Adrenal gland (tissue), 9 donors: ENCODE measurements at regions not wholly inside any gene's neighbourhood (a gene's known extent, or its start where the extent isn't known, plus 50 kb on each side); places are given as distances from the start of the nearest gene placed in this dataset.

Experiments used
- DNase-seq, 7 donors: peaks; one replicate each; pipeline ENCODE4 v3.0.0-alpha.2; 2019 to 2020
- H3K27ac ChIP-seq, 5 donors: fragments of 200-600 bp; sonication (generic) in 4 of 5; 1 replicate in 3 of 5; 2 replicates in 2 of 5; pipeline versions ENCODE4 v1.5.1 to v1.8.0; 2016 to 2020; ENCODE audit warnings: mild to moderate bottlenecking in 1 of 5
- H3K27me3 ChIP-seq: fragments of 200-600 bp; 2 replicates; pipeline ENCODE4 v1.8.0; 2021
- H3K36me3 ChIP-seq, 2 donors: fragments of 200-600 bp; replicated peaks in 1 of 2; 1 replicate in 1 of 2; 2 replicates in 1 of 2; pipeline versions ENCODE4 v1.5.1 to v1.8.0; 2018 to 2022
- H3K4me1 ChIP-seq, 2 donors: fragments of 200-600 bp; replicated peaks in 1 of 2; 1 replicate in 1 of 2; 2 replicates in 1 of 2; pipeline versions ENCODE4 v1.5.1 to v1.8.0; 2018 to 2021
- H3K4me3 ChIP-seq, 4 donors: fragments of 200-600 bp; sonication (generic) in 3 of 4; one replicate each; pipeline ENCODE4 v1.5.1; 2016 to 2018
- H3K9me3 ChIP-seq, 3 donors: fragments of 200-600 bp; sonication (generic) in 1 of 3; replicated peaks in 1 of 3; 1 replicate in 2 of 3; 2 replicates in 1 of 3; pipeline versions ENCODE4 v1.5.1 to v1.8.0; 2016 to 2021
- CTCF ChIP-seq, 6 experiments: fragments of 450-650 bp in 4 of 6; fragments of 200-600 bp in 2 of 6; sonication (generic) in 1 of 6; IDR thresholded peaks; 1 replicate in 5 of 6; 2 replicates in 1 of 6; pipeline versions ENCODE4 v1.5.1 to v1.8.0; 2016 to 2021; ENCODE audit warnings: antibody characterized with exemption in 6 of 6, mild to moderate bottlenecking in 2 of 6, moderate library complexity in 1 of 6
- POLR2A ChIP-seq, 2 donors: fragments of 450-650 bp; IDR thresholded peaks; one replicate each; pipeline ENCODE4 v1.6.1; 2017; ENCODE audit warnings: antibody characterized with exemption in 2 of 2, mild to moderate bottlenecking in 2 of 2, moderate library complexity in 1 of 2
- WGBS, 4 donors: extraction: QIAGEN DNeasy Blood & Tissue Kit in 2 of 4; methylation state at CpG; one replicate each; pipeline versions ENCODE4 v1.1.5 to v1.1.7; 2013 to 2017; 5-methylcytosine and 5-hydroxymethylcytosine counted together
- intact Hi-C, 2 donors: fragments of 100-400 bp; cut with DNase I; formaldehyde crosslinking; loops; one replicate each; pipeline versions ENCODE4 v1.14.1 to v1.15.0; 2022 to 2023
- donor health status: healthy with polysubstance abuse.
- donor health status: Bipolar disorder and iron deficiency.
- donor health status: DM: yes; HTN: yes; CAD: no.
- donor health status: DM: no; HTN: no; CAD: no.
- donor health status: DM: no; HTN: no; CAD: no.

- no peaks in the 10 kb centered on the region for H3K9me3 ChIP-seq
- intact Hi-C loops: no loop called here
- DNase-seq: no peak
- no peak overlapping the region for H3K4me3 ChIP-seq
- no peaks in the 10 kb centered on the region for H3K4me1 ChIP-seq
- no peak for TF ChIP-seq POLR2A (IDR thresholded peaks at IDR 0.05)
- no peak for TF ChIP-seq CTCF (IDR thresholded peaks at IDR 0.05)
- 84 to 88% (median 87%) methylated on average over 18 of the region's 18 CpGs for WGBS, 4 donors
- no peaks in the 10 kb centered on the region for H3K36me3 ChIP-seq
- H3K27me3 ChIP-seq: no peaks in the 10 kb centered on the region
- no peak overlapping the region for H3K27ac ChIP-seq
Observed at GRCh38 chr17:30594223-30594952, 117.2 kb downstream of the GOSR1 start.

GRCh38 chr17:30590081-30590733 lies 113.0 kb downstream of the GOSR1 start:
- H3K27ac ChIP-seq: no peak overlapping the region
- no peak for DNase-seq

GRCh38 chr17:30589431-30589830 lies 112.2 kb downstream of the GOSR1 start:
- Histone ChIP-seq H3K9me3 (no peaks in the 10 kb centered on the region), H3K36me3 (no peaks in the 10 kb centered on the region), H3K27me3 (no peaks in the 10 kb centered on the region), H3K27ac (no peak overlapping the region), H3K4me3 (no peak overlapping the region), H3K4me1 (peaks cover 3 to 4% of the 10 kb centered on the region in 2 donors)
- intact Hi-C loops: no loop called here
- TF ChIP-seq POLR2A (IDR thresholded peaks at IDR 0.05) (no peak), CTCF (IDR thresholded peaks at IDR 0.05) (no peak)
- DNase-seq: no peak
- WGBS, 4 donors: 92 to 100% (median 99%) methylated on average over 1 of the region's 1 CpG

More at GRCh38 chr17:30590081-30590733, 113.0 kb downstream of the GOSR1 start:
- peaks cover 3 to 4% of the 10 kb centered on the region in 2 donors for H3K4me1 ChIP-seq
- H3K4me3 ChIP-seq: no peak overlapping the region
- H3K27me3 ChIP-seq: no peaks in the 10 kb centered on the region
- intact Hi-C loops: no loop called here
- H3K36me3 ChIP-seq: no peaks in the 10 kb centered on the region
- no peaks in the 10 kb centered on the region for H3K9me3 ChIP-seq
- 79 to 87% (median 86%) methylated on average over 3 of the region's 3 CpGs for WGBS, 4 donors
- TF ChIP-seq POLR2A (IDR thresholded peaks at IDR 0.05) (no peak), CTCF (IDR thresholded peaks at IDR 0.05) (no peak)

- Histone ChIP-seq H3K4me3 (no peak overlapping the region), H3K27ac (no peak overlapping the region), H3K9me3 (no peaks in the 10 kb centered on the region), H3K36me3 (no peaks in the 10 kb centered on the region), H3K4me1 (peaks cover 3 to 4% of the 10 kb centered on the region in 2 donors), H3K27me3 (no peaks in the 10 kb centered on the region)
- intact Hi-C loops: no loop called here
- no peak for DNase-seq
- TF ChIP-seq POLR2A (IDR thresholded peaks at IDR 0.05): no peak
- TF ChIP-seq CTCF (IDR thresholded peaks at IDR 0.05): no peak
- WGBS, 4 donors: 86 to 92% (median 88%) methylated on average over 5 to 7 of the region's 7 CpGs
Observed at GRCh38 chr17:30588798-30589247, 111.6 kb downstream of the GOSR1 start.
